ENCODE measurements at regions not wholly inside any gene's neighbourhood (a gene's known extent, or its start where the extent isn't known, plus 50 kb on each side); places are given as distances from the start of the nearest gene placed in this dataset.

- DNase-seq = no peak
- no peak overlapping the region for H2BK12ac ChIP-seq (ENCODE audit: insufficient read length, low read depth, low read length)
- H3K14ac ChIP-seq (ENCODE audit: insufficient read depth, low read length) = no peak overlapping the region
- no peak overlapping the region for H3K27ac ChIP-seq (ENCODE audit: insufficient read length, low read depth, low read length)
- H3K4me2 ChIP-seq (ENCODE audit: insufficient read depth, insufficient read length, low read length) = no peak overlapping the region
- H2AFZ ChIP-seq (ENCODE audit: low read length) = no peak overlapping the region
- Mint-ChIP-seq H3K27ac (no peak overlapping the region), H3K9me3 (peaks cover 5 to 15% of the 10 kb centered on the region in 2 experiments; a peak in 4 of 5 replicates), H3K4me1 (no peaks in the 10 kb centered on the region), H3K36me3 (ENCODE audit: insufficient read depth in 1 of 3, low read depth in 3 of 3) (no peaks in the 10 kb centered on the region; a peak in 1 of 7 replicates), H3K27me3 (ENCODE audit: low read depth) (peaks cover 79% of the 10 kb centered on the region), H3K4me3 (no peak overlapping the region)
- no peaks in the 10 kb centered on the region for H3K4me1 ChIP-seq (ENCODE audit: insufficient read depth, low read length)
- H2BK15ac ChIP-seq (ENCODE audit: low read depth, low read length) = no peak overlapping the region
- H3T11ph ChIP-seq (ENCODE audit: low read length) = no peak overlapping the region
- H3K4ac ChIP-seq (ENCODE audit: low read depth, low read length) = no peak overlapping the region
- TF ChIP-seq CTCF (conservative IDR thresholded peaks at IDR 0.05) = peak; percentile 60
- H3K23ac ChIP-seq (ENCODE audit: insufficient read length, low read depth, low read length) = no peak overlapping the region
- H3K79me1 ChIP-seq (ENCODE audit: insufficient read depth, low read depth, low read length, poor library complexity, severe bottlenecking) = no peaks in the 10 kb centered on the region
- H2BK5ac ChIP-seq (ENCODE audit: insufficient read length, low read length) = no peak overlapping the region
- no peaks in the 10 kb centered on the region for H3K79me2 ChIP-seq (ENCODE audit: insufficient read depth, low read length)
- no peak overlapping the region for H4K8ac ChIP-seq (replicated peaks; ENCODE audit: insufficient read length, low read depth, low read length)
- H3K27me3 ChIP-seq (ENCODE audit: insufficient read depth, low read length) = no peaks in the 10 kb centered on the region
- H3K18ac ChIP-seq (ENCODE audit: insufficient read length, low read depth, low read length) = no peak overlapping the region
- no peak overlapping the region for H4K91ac ChIP-seq (ENCODE audit: insufficient read length, low read depth, low read length)
- no peaks in the 10 kb centered on the region for H3K9me3 ChIP-seq (ENCODE audit: control insufficient read depth, low read depth, low read length)
- no peaks in the 10 kb centered on the region for H4K20me1 ChIP-seq (ENCODE audit: control insufficient read depth, insufficient read depth, insufficient read length)
- H2BK120ac ChIP-seq (ENCODE audit: low read depth, low read length, poor library complexity, severe bottlenecking) = no peak overlapping the region
- WGBS (ENCODE audit: extremely low coverage, insufficient read length, low lambda C conversion rate) = no CpG with 5 or more reads among the region's 1 CpG
- H2AK5ac ChIP-seq (ENCODE audit: insufficient read length, low read length) = no peak overlapping the region
- H3K9ac ChIP-seq (ENCODE audit: extremely low read depth, insufficient read length, low read length) = no peak overlapping the region
- H3K23me2 ChIP-seq (ENCODE audit: insufficient read length, low read depth, low read length, poor library complexity, severe bottlenecking) = no peaks in the 10 kb centered on the region
- no peak overlapping the region for H3K56ac ChIP-seq (ENCODE audit: insufficient read length, low read depth, low read length)
- no peak overlapping the region for H4K5ac ChIP-seq (ENCODE audit: insufficient read length, low read depth, low read length)
- no peak overlapping the region for H2BK20ac ChIP-seq (ENCODE audit: low read depth, low read length, poor library complexity, severe bottlenecking)
Measured at GRCh38 chr9:38263532-38263931, 129.0 kb upstream of the ALDH1B1 start.

All from H9 (cell line).